HCT116 (cell line): ENCODE measurements at regions not wholly inside any gene's neighbourhood (a gene's known extent, or its start where the extent isn't known, plus 50 kb on each side); places are given as distances from the start of the nearest gene placed in this dataset.

Source experiments
- ATAC-seq: fragments of 200-7000 bp; cut with Tn5 transposase; 2 replicates; pipeline ENCODE4 v1.9.1; 2020; ENCODE audit warnings: mild to moderate bottlenecking, moderate library complexity
- BruUV-seq: library from RNA; stranded (reverse); fragments of 400-500 nt; replicated peaks from 2 replicates; lab custom pipeline; 2021; lab: Mats Ljungman, UMichigan
- CTCF ChIA-PET: fragments of 300-600 bp; sonication (Branson Sonifier 250); formaldehyde crosslinking; loops from one replicate; lab custom pipeline; 2021; ENCODE audit warnings: antibody characterized with exemption; lab: Charles Lee
- POLR2A ChIA-PET: fragments of 300-600, 350-600 bp; sonication (Branson Sonifier 250); formaldehyde crosslinking; loops from one replicate; lab custom pipeline; 2021; ENCODE audit warnings: antibody characterized with exemption; lab: Charles Lee
- RAD21 ChIA-PET, 2 experiments: fragments of 300-600 bp; sonication (Branson Sonifier 250); formaldehyde crosslinking; loops; one replicate each; lab custom pipeline; 2023; ENCODE audit warnings: low total read pairs in 2 of 2; ENCODE audit not compliant: uncharacterized antibody in 2 of 2, unreplicated experiment in 2 of 2, low non-redundant PET in 1 of 2; lab: Charles Lee
- DNase-seq: peaks from one replicate; pipeline ENCODE4 v3.0.0-alpha.2; 2010; ENCODE audit warnings: low read depth, low spot score
- H2AFZ ChIP-seq: fragments of 200-600 bp; shearing (Covaris generic), sonication (generic); 2 replicates; pipeline ENCODE4 v1.6.1; 2017; ENCODE audit warnings: low read depth, mixed run types, mixed read lengths, antibody characterized with exemption, low read length; ENCODE audit not compliant: poor library complexity, severe bottlenecking
- H3K27ac ChIP-seq: 2 replicates; pipeline ENCODE4 v1.5.1; 2012; ENCODE audit warnings: low read depth, low read length
- H3K27me3 ChIP-seq: fragments of 200-600 bp; sonication (generic); 2 replicates; pipeline ENCODE4 v1.6.1; 2016; ENCODE audit warnings: mixed run types, low read length, mixed read lengths; ENCODE audit not compliant: insufficient read depth
- H3K36me3 ChIP-seq, 2 experiments: fragments of 200-500 bp in 1 of 2; fragments of 200-600 bp in 1 of 2; sonication (Bioruptor generic) in 1 of 2; sonication (generic) in 1 of 2; 2 replicates each; pipeline versions ENCODE4 v1.5.1 to v1.6.1; 2014 to 2016; ENCODE audit warnings: low read length in 2 of 2, inconsistent platforms in 1 of 2, mixed read lengths in 1 of 2, mixed run types in 1 of 2; ENCODE audit not compliant: insufficient read depth in 2 of 2, control insufficient read depth in 1 of 2
- H3K4me1 ChIP-seq, 2 experiments: fragments of 200-600 bp in 1 of 2; sonication (generic) in 1 of 2; 2 replicates each; pipeline versions ENCODE4 v1.5.1 to v1.6.1; 2012 to 2017; ENCODE audit warnings: low read length in 2 of 2, inconsistent platforms in 1 of 2, mild to moderate bottlenecking in 1 of 2, mixed read lengths in 1 of 2, mixed run types in 1 of 2, moderate library complexity in 1 of 2; ENCODE audit not compliant: insufficient read depth in 2 of 2, control insufficient read depth in 1 of 2
- H3K4me2 ChIP-seq: fragments of 200-600 bp; sonication (generic); 2 replicates; pipeline ENCODE4 v1.6.1; 2017; ENCODE audit warnings: mixed run types, low read length, mixed read lengths
- H3K4me3 ChIP-seq, 2 experiments: fragments of 200-600 bp in 1 of 2; sonication (generic) in 1 of 2; replicated peaks in 1 of 2; 2 replicates each; pipeline ENCODE4 v1.5.1; 2011 to 2016; ENCODE audit warnings: low read length in 2 of 2, control low read depth in 1 of 2, low read depth in 1 of 2, mild to moderate bottlenecking in 1 of 2, mixed read lengths in 1 of 2, mixed run types in 1 of 2
- H3K79me2 ChIP-seq: fragments of 200-600 bp; sonication (generic); 2 replicates; pipeline ENCODE4 v1.6.1; 2017; ENCODE audit warnings: mild to moderate bottlenecking, mixed run types, low read length, moderate library complexity, mixed read lengths; ENCODE audit not compliant: insufficient read depth
- H3K9ac ChIP-seq: fragments of 200-600 bp; sonication (generic); 2 replicates; pipeline ENCODE4 v1.6.1; 2016; ENCODE audit warnings: low read length, mixed read lengths
- H3K9me2 ChIP-seq: fragments of 200-600 bp; sonication (generic), shearing (Covaris generic); 2 replicates; pipeline ENCODE4 v1.6.1; 2017; ENCODE audit warnings: mixed run types, mild to moderate bottlenecking, moderate library complexity; ENCODE audit not compliant: insufficient read depth
- H3K9me3 ChIP-seq, 2 experiments: fragments of 200-500 bp in 1 of 2; fragments of 200-600 bp in 1 of 2; sonication (Bioruptor generic) in 1 of 2; sonication (generic) in 1 of 2; 2 replicates each; pipeline ENCODE4 v1.6.1; 2014 to 2017; ENCODE audit warnings: low read length in 2 of 2, mixed read lengths in 2 of 2, inconsistent platforms in 1 of 2, low read depth in 1 of 2, mild to moderate bottlenecking in 1 of 2, mixed run types in 1 of 2, moderate library complexity in 1 of 2; ENCODE audit not compliant: control insufficient read depth in 1 of 2, insufficient read depth in 1 of 2
- H4K20me1 ChIP-seq: fragments of 200-600 bp; sonication (generic), shearing (Covaris generic); 2 replicates; pipeline ENCODE4 v1.6.1; 2017; ENCODE audit warnings: mixed run types, mild to moderate bottlenecking, moderate library complexity; ENCODE audit not compliant: insufficient read depth
- CBX3 ChIP-seq: IDR thresholded peaks from 2 replicates; pipeline ENCODE4 v1.6.1; 2012; ENCODE audit warnings: low read depth
- CEBPB ChIP-seq: IDR thresholded peaks from 2 replicates; pipeline ENCODE4 v1.6.1; 2012; ENCODE audit warnings: low read depth
- EGR1 ChIP-seq: IDR thresholded peaks from 2 replicates; pipeline ENCODE4 v1.6.1; 2012; ENCODE audit warnings: low read depth
- JUND ChIP-seq: IDR thresholded peaks from 2 replicates; pipeline ENCODE4 v1.6.1; 2012
- RAD21 ChIP-seq: IDR thresholded peaks from 2 replicates; pipeline ENCODE4 v1.6.1; 2012; ENCODE audit warnings: low read depth, mild to moderate bottlenecking
- SIN3A ChIP-seq: IDR thresholded peaks from 2 replicates; pipeline ENCODE4 v1.6.1; 2012; ENCODE audit warnings: low read depth
- SP1 ChIP-seq: IDR thresholded peaks from 2 replicates; pipeline ENCODE4 v1.6.1; 2012; ENCODE audit warnings: low read depth
- SRF ChIP-seq: IDR thresholded peaks from 2 replicates; pipeline ENCODE4 v1.6.1; 2012; ENCODE audit warnings: low read depth
- TCF7L2 ChIP-seq: IDR thresholded peaks from 2 replicates; pipeline ENCODE4 v1.7.0; 2011; ENCODE audit warnings: borderline replicate concordance, inconsistent platforms; ENCODE audit not compliant: insufficient read depth, insufficient read length; ENCODE audit errors: extremely low read depth
- YY1 ChIP-seq: IDR thresholded peaks from 2 replicates; pipeline ENCODE4 v1.6.1; 2011; ENCODE audit warnings: low read length, low read depth, moderate library complexity, mild to moderate bottlenecking; ENCODE audit not compliant: insufficient replicate concordance; ENCODE audit errors: extremely low read depth
- ZFX ChIP-seq: fragments of 450-650 bp; IDR thresholded peaks from 2 replicates; pipeline ENCODE4 v1.6.1; 2017
- ZNF274 ChIP-seq: fragments of 200-500 bp; sonication (Bioruptor generic); IDR thresholded peaks from 2 replicates; pipeline ENCODE4 v1.6.1; 2014; ENCODE audit warnings: mild to moderate bottlenecking, low read depth, low read length, inconsistent platforms
- intact Hi-C: fragments of 100-400 bp; cut with micrococcal nuclease; formaldehyde crosslinking; loops from 2 replicates; pipeline ENCODE4 v1.10.0; 2022
- TF ChIP-seq, protein P1 (sequence below): IDR thresholded peaks from 2 replicates; pipeline ENCODE4 v1.6.1; 2012
- TF ChIP-seq, protein P2 (sequence below): IDR thresholded peaks from 2 replicates; pipeline ENCODE4 v1.6.1; 2012

DNA sequence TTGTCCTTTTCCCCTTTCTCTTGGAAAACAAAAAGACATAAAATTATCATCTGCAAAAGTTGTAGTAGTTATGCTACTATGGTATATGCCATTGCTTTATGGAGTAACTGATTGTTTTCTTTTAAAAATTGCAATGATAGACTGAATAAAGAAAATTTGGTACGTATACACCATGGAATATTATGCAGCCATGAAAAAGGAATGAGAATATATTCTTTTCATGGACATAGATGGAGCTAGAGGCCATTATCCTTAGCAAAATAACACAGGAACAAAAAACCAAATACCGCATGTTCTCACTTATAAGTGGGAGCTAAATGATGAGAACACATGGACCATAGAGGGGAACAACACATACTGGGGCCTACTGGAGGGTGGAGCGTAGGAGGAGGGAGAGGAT, 538.8 kb downstream of the PLXDC2 start:
- Histone ChIP-seq H3K9me3 (peaks cover 4 to 8% of the 10 kb centered on the region in 2 experiments; a peak in 2 of 4 replicates), H3K27ac (no peak overlapping the region), H3K27me3 (no peaks in the 10 kb centered on the region), H3K36me3 (no peaks in the 10 kb centered on the region), H3K4me1 (no peaks in the 10 kb centered on the region), H4K20me1 (no peaks in the 10 kb centered on the region), H3K4me2 (no peak overlapping the region), H3K4me3 (no peak overlapping the region), H3K9ac (no peak overlapping the region), H3K9me2 (no peaks in the 10 kb centered on the region), H2AFZ (no peak overlapping the region), H3K79me2 (no peaks in the 10 kb centered on the region)
- ATAC-seq = no peak
- POLR2A ChIA-PET = no interaction called here
- intact Hi-C loops = no loop called here
- CTCF ChIA-PET = no interaction called here
- DNase-seq = no peak
- RAD21 ChIA-PET = no interaction called here
- BruUV-seq = no TSS peak
- TF ChIP-seq JUND (no peak), SP1 (no peak)

DNA sequence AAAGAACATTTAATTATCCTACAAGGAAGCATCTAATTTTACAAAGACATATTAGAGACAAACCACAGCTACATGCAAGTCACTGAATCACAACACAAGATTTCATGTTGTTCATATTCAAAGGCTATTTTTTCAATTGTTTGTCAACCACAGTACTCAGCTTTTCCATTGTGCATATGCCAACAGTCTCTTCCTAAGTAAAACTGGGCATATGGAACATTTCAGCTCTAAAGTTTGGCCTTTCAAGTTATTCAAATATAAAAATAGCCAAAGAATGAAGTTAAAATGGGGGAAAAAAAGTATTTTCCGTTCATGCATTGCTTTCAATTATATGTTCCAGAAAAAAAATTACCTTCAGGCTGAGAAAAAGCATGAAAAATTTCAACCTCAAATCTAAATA, 537.9 kb downstream of the PLXDC2 start:
- no peak for TF ChIP-seq TCF7L2
- TF ChIP-seq CBX3 = no peak
- Histone ChIP-seq H3K27ac (no peak overlapping the region), H3K9me3 (peaks cover 5 to 8% of the 10 kb centered on the region in 2 experiments; a peak in 2 of 4 replicates), H3K27me3 (no peaks in the 10 kb centered on the region), H3K79me2 (no peaks in the 10 kb centered on the region), H3K4me3 (no peak overlapping the region), H3K9me2 (no peaks in the 10 kb centered on the region), H2AFZ (no peak overlapping the region), H3K9ac (no peak overlapping the region), H3K4me2 (no peak overlapping the region), H4K20me1 (no peaks in the 10 kb centered on the region), H3K4me1 (no peaks in the 10 kb centered on the region), H3K36me3 (no peaks in the 10 kb centered on the region)
- ATAC-seq (no peak), DNase-seq (no peak)
- ChIA-PET CTCF (no interaction called here), RAD21 (no interaction called here), POLR2A (no interaction called here)
- intact Hi-C loops = no loop called here
- no TSS peak for BruUV-seq

DNA sequence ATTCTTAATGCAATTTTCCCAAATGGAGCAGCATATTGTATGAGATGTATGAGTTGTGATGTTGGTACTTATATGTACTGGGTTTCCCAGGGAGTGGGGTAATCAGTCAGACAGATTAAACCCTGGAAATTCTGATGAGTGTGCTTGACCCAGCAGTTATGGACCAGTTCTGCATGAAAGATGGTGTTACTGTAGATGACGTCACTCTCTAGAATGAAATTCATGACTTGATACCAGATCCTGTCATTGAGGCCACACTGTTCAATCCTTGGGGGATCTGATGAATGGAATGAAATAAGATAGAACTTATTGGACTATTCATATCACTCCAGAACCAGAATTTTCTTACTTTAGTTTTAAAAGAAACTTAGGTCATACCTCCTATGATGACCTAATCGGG, 534.3 kb downstream of the PLXDC2 start:
- Histone ChIP-seq H3K4me2 (no peak overlapping the region), H4K20me1 (no peaks in the 10 kb centered on the region), H3K27me3 (no peaks in the 10 kb centered on the region), H3K4me3 (no peak overlapping the region), H3K9me3 (peaks cover 4 to 5% of the 10 kb centered on the region in 2 experiments; a peak in 2 of 4 replicates), H3K9ac (no peak overlapping the region), H2AFZ (no peak overlapping the region), H3K79me2 (no peaks in the 10 kb centered on the region), H3K9me2 (no peaks in the 10 kb centered on the region), H3K4me1 (no peaks in the 10 kb centered on the region), H3K27ac (no peak overlapping the region), H3K36me3 (no peaks in the 10 kb centered on the region)
- no TSS peak for BruUV-seq
- intact Hi-C loops = no loop called here
- POLR2A ChIA-PET = no interaction called here
- ATAC-seq = no peak
- RAD21 ChIA-PET = no interaction called here
- CTCF ChIA-PET = no interaction called here
- no peak for DNase-seq
- TF ChIP-seq ZFX (no peak), YY1 (no peak), EGR1 (no peak), SRF (no peak), ZNF274 (no peak), SIN3A (no peak), RAD21 (no peak), CEBPB (no peak), JUND (no peak)
- TF ChIP-seq, protein P1, sequence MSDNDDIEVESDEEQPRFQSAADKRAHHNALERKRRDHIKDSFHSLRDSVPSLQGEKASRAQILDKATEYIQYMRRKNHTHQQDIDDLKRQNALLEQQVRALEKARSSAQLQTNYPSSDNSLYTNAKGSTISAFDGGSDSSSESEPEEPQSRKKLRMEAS = no peak
- TF ChIP-seq, protein P2, sequence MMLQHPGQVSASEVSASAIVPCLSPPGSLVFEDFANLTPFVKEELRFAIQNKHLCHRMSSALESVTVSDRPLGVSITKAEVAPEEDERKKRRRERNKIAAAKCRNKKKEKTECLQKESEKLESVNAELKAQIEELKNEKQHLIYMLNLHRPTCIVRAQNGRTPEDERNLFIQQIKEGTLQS = no peak
